Inferior parietal cortex (tissue), 1 donor: ENCODE measurements at regions not wholly inside any gene's neighbourhood (a gene's known extent, or its start where the extent isn't known, plus 50 kb on each side); places are given as distances from the start of the nearest gene placed in this dataset.
"Not testable (repeated sequence)": the region's sequence is repeated elsewhere in the genome, so short reads cannot be mapped to it uniquely, and the experiment has no call there.

Experiments
- DNase-seq: peaks from one replicate; pipeline ENCODE4 v3.0.0-alpha.2; 2016; ENCODE audit errors: extremely low spot score

- no peak for DNase-seq
These were observed 543.7 kb downstream of the DMRTA1 start for GRCh38 chr9:22990349-22990748.

GRCh38 chr9:22992780-22993179 lies 546.2 kb downstream of the DMRTA1 start:
- no peak for DNase-seq

- DNase-seq = no peak
These were observed 551.3 kb downstream of the DMRTA1 start for GRCh38 chr9:22997923-22998322.

- DNase-seq = peak; percentile 59
These were observed 558.5 kb downstream of the DMRTA1 start for GRCh38 chr9:23005156-23005555.

- no peak for DNase-seq
These were observed 559.5 kb downstream of the DMRTA1 start for GRCh38 chr9:23006127-23006526.

- no peak for DNase-seq
These were observed 565.0 kb downstream of the DMRTA1 start for GRCh38 chr9:23011669-23012068.

- DNase-seq = no peak
These were observed 568.9 kb downstream of the DMRTA1 start for GRCh38 chr9:23015557-23015956.

GRCh38 chr9:23036416-23036815 lies 589.8 kb downstream of the DMRTA1 start:
- no peak for DNase-seq

GRCh38 chr9:23039402-23039801 lies 592.8 kb downstream of the DMRTA1 start:
- no peak for DNase-seq

GRCh38 chr9:23041466-23041865 lies 594.8 kb downstream of the DMRTA1 start:
- peak; percentile 23 for DNase-seq

GRCh38 chr9:23044549-23044948 lies 597.9 kb downstream of the DMRTA1 start:
- DNase-seq = no peak

- DNase-seq = not testable (repeated sequence)
These were observed 599.4 kb downstream of the DMRTA1 start for GRCh38 chr9:23046026-23046425.

GRCh38 chr9:23050548-23050947 lies 603.9 kb downstream of the DMRTA1 start:
- DNase-seq = no peak

GRCh38 chr9:23073136-23073535 lies 626.5 kb downstream of the DMRTA1 start:
- no peak for DNase-seq

- DNase-seq = no peak
These were observed 633.2 kb downstream of the DMRTA1 start for GRCh38 chr9:23079798-23080197.

- no peak for DNase-seq
These were observed 634.8 kb downstream of the DMRTA1 start for GRCh38 chr9:23081377-23081776.

GRCh38 chr9:23088932-23089364 lies 642.3 kb downstream of the DMRTA1 start:
- DNase-seq = no peak

GRCh38 chr9:23117616-23118015 lies 671.0 kb downstream of the DMRTA1 start:
- no peak for DNase-seq

- DNase-seq = no peak
These were observed 674.0 kb downstream of the DMRTA1 start for GRCh38 chr9:23120630-23121029.

- DNase-seq = peak; percentile 43
These were observed 676.5 kb downstream of the DMRTA1 start for GRCh38 chr9:23123048-23123632.

GRCh38 chr9:23145467-23145866 lies 680.6 kb downstream of the ELAVL2 start:
- no peak for DNase-seq

- DNase-seq = no peak
These were observed 673.0 kb downstream of the ELAVL2 start for GRCh38 chr9:23153058-23153457.

- no peak for DNase-seq
These were observed 665.5 kb downstream of the ELAVL2 start for GRCh38 chr9:23160491-23160890.

GRCh38 chr9:23160952-23161469 lies 665.0 kb downstream of the ELAVL2 start:
- DNase-seq = no peak
